HG03159 (cell line): ENCODE measurements at regions not wholly inside any gene's neighbourhood (a gene's known extent, or its start where the extent isn't known, plus 50 kb on each side); places are given as distances from the start of the nearest gene placed in this dataset.
A peak's percentile ranks its signal among the peaks of the same experiment; 100 is the strongest.
"Not testable (repeated sequence)": the region's sequence is repeated elsewhere in the genome, so short reads cannot be mapped to it uniquely, and the experiment has no call there.

Experiments used
- ATAC-seq: cut with Tn5 transposase; IDR thresholded peaks from one replicate; pipeline ENCODE4 v1.9.1; 2021; ENCODE audit warnings: mild to moderate bottlenecking, moderate library complexity; ENCODE audit not compliant: unreplicated experiment

GRCh38 chr5:39670391-39670790, 245.6 kb upstream of the DAB2 start:
- ATAC-seq = no peak

- no peak for ATAC-seq
These were observed 244.2 kb upstream of the DAB2 start for GRCh38 chr5:39668980-39669379.

GRCh38 chr5:39665328-39665727, 240.5 kb upstream of the DAB2 start:
- no peak for ATAC-seq

- ATAC-seq = no peak
These were observed 238.2 kb upstream of the DAB2 start for GRCh38 chr5:39662945-39663344.

- ATAC-seq = no peak
These were observed 236.4 kb upstream of the DAB2 start for GRCh38 chr5:39661026-39661779.

- no peak for ATAC-seq
These were observed 235.2 kb upstream of the DAB2 start for GRCh38 chr5:39660020-39660419.

- ATAC-seq = no peak
These were observed 234.1 kb upstream of the DAB2 start for GRCh38 chr5:39658866-39659265.

- ATAC-seq = no peak
These were observed 233.2 kb upstream of the DAB2 start for GRCh38 chr5:39657943-39658342.

- no peak for ATAC-seq
These were observed 231.8 kb upstream of the DAB2 start for GRCh38 chr5:39656600-39656999.

- no peak for ATAC-seq
These were observed 229.9 kb upstream of the DAB2 start for GRCh38 chr5:39654715-39655114.

GRCh38 chr5:39652481-39652880, 227.7 kb upstream of the DAB2 start:
- ATAC-seq = not testable (repeated sequence)

- ATAC-seq = no peak
These were observed 227.3 kb upstream of the DAB2 start for GRCh38 chr5:39652036-39652435.

GRCh38 chr5:39650008-39650762, 225.4 kb upstream of the DAB2 start:
- no peak for ATAC-seq

- ATAC-seq = no peak
These were observed 224.1 kb upstream of the DAB2 start for GRCh38 chr5:39648848-39649227.

- ATAC-seq = no peak
These were observed 223.5 kb upstream of the DAB2 start for GRCh38 chr5:39648085-39648847.

GRCh38 chr5:39640552-39640951, 215.8 kb upstream of the DAB2 start:
- peak; percentile 88 for ATAC-seq

GRCh38 chr5:39639618-39640089, 214.9 kb upstream of the DAB2 start:
- ATAC-seq = no peak

- ATAC-seq = no peak
These were observed 214.0 kb upstream of the DAB2 start for GRCh38 chr5:39638813-39639212.

- no peak for ATAC-seq
These were observed 208.3 kb upstream of the DAB2 start for GRCh38 chr5:39633057-39633456.

- no peak for ATAC-seq
These were observed 207.2 kb upstream of the DAB2 start for GRCh38 chr5:39631958-39632357.

- ATAC-seq = no peak
These were observed 205.2 kb upstream of the DAB2 start for GRCh38 chr5:39629946-39630345.

- ATAC-seq = no peak
These were observed 203.6 kb upstream of the DAB2 start for GRCh38 chr5:39628348-39628747.
